ENCODE measurements at regions not wholly inside any gene's neighbourhood (a gene's known extent, or its start where the extent isn't known, plus 50 kb on each side); places are given as distances from the start of the nearest gene placed in this dataset.

DNA sequence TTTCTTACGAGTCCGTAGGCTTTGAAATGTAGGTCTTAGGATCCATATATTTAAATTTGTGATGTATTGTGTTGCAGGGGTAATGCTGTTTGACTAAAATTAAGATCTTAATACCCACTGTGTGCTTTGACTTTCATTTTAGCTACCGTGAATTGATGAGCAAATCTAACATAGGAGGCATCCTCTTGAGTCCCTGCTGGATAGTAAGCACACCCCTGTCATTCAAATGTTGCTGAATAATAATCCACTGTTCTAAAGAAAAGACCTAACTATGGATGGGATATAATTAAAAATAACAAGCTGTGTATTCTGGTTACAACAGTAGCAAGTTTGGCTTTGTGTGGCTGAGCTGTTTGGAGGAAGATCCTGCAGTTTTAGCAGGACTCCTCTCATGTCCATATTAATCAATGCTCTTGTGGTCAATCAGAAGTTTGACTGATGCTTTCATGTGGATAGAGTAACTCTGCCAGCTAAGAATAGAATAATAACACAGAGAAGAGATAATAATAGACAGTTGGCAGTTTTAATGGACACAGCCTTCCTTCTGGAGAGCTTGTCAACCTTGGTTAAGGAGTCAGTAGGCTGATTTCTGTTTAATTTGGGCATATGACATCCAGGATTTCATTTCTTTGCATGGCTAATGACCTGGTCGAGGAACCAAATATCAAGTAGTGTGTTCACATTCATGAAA lies 148.1 kb upstream of the MIS18BP1 start (continued):
- no peak for TF ChIP-seq MAFK (IDR thresholded peaks at IDR 0.05; ENCODE audit: low read depth, low read length)
- no peak for TF ChIP-seq POU5F1 (IDR thresholded peaks at IDR 0.05; ENCODE audit: low read depth, low read length)
- TF ChIP-seq YY1 (IDR thresholded peaks at IDR 0.05; ENCODE audit: low read depth, low read length): no peak
- no peak for TF ChIP-seq NANOG (IDR thresholded peaks at IDR 0.05; ENCODE audit: insufficient read depth, low read depth, low read length, poor library complexity, severe bottlenecking)
- TF ChIP-seq JUND (IDR thresholded peaks at IDR 0.05; ENCODE audit: low read length): no peak

Measured in H1 (cell line).